ENCODE measurements at regions not wholly inside any gene's neighbourhood (a gene's known extent, or its start where the extent isn't known, plus 50 kb on each side); places are given as distances from the start of the nearest gene placed in this dataset.

- TF ChIP-seq POLR2A (IDR thresholded peaks at IDR 0.05) (no peak), CTCF (IDR thresholded peaks at IDR 0.05) (no peak)
Observed at GRCh38 chr21:27803571-27803970, 836.7 kb upstream of the ADAMTS5 start.
